ENCODE measurements at regions not wholly inside any gene's neighbourhood (a gene's known extent, or its start where the extent isn't known, plus 50 kb on each side); places are given as distances from the start of the nearest gene placed in this dataset.

DNA sequence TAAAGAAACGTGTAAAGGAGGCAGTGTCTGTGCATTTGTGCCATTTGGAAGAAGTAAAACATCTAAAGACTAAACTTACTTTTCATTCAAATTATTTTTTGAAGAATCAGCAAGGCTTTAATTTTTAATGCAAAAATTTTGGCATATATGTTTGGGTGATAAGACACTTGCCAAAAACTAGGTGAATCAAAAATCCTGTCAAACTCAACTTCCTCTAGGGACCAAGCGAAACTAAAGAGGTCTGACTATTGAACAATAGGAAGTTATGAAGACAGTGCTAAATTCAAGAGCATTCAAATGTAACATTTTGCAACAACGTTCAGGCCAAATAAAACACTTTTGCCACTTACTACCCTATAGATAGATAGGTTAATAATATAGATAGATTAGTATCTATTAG is 306.1 kb downstream of the NOL4 start:
- Histone ChIP-seq H3K27ac (ENCODE audit: low read length) (no peak overlapping the region), H3K4me1 (ENCODE audit: control insufficient read depth, insufficient read depth, low read length) (no peaks in the 10 kb centered on the region), H3K36me3 (ENCODE audit: control insufficient read depth, insufficient read depth, low read length) (no peaks in the 10 kb centered on the region), H3K27me3 (ENCODE audit: control insufficient read depth, insufficient read depth, low read length) (no peaks in the 10 kb centered on the region), H3K9me3 (ENCODE audit: control insufficient read depth, insufficient read depth, low read depth, low read length) (no peaks in the 10 kb centered on the region), H3K4me3 (ENCODE audit: low read depth in 2 of 2, low read length in 2 of 2) (no peak overlapping the region)
- no TSS peak for BruUV-seq (replicated peaks)
- POLR2A ChIA-PET, result no interaction called here
- in situ Hi-C loops (cut with HindIII; ENCODE audit: low pct_unique_long_range_greater_than_20kb, low sequenced_read_pairs), result no loop called here
- ATAC-seq (no peak), DNase-seq (ENCODE audit: low read depth, low spot score) (no peak)
- CTCF ChIA-PET, result no interaction called here
- intact Hi-C loops (cut with micrococcal nuclease; ENCODE audit: unreplicated experiment), result no loop called here
- no peak for TF ChIP-seq POLR2AphosphoS5 (IDR thresholded peaks at IDR 0.05; ENCODE audit: low read depth, low read length)
- no peak for TF ChIP-seq TCF7L2 (IDR thresholded peaks at IDR 0.05; ENCODE audit: low read depth, low read length)
- TF ChIP-seq SIN3A (IDR thresholded peaks at IDR 0.05; ENCODE audit: borderline replicate concordance, insufficient read depth, low read depth, low read length), result no peak
- no peak for TF ChIP-seq REST (IDR thresholded peaks at IDR 0.05; ENCODE audit: insufficient read depth in 1 of 2, low read depth in 2 of 2, low read length in 1 of 2)
- TF ChIP-seq, protein P1, sequence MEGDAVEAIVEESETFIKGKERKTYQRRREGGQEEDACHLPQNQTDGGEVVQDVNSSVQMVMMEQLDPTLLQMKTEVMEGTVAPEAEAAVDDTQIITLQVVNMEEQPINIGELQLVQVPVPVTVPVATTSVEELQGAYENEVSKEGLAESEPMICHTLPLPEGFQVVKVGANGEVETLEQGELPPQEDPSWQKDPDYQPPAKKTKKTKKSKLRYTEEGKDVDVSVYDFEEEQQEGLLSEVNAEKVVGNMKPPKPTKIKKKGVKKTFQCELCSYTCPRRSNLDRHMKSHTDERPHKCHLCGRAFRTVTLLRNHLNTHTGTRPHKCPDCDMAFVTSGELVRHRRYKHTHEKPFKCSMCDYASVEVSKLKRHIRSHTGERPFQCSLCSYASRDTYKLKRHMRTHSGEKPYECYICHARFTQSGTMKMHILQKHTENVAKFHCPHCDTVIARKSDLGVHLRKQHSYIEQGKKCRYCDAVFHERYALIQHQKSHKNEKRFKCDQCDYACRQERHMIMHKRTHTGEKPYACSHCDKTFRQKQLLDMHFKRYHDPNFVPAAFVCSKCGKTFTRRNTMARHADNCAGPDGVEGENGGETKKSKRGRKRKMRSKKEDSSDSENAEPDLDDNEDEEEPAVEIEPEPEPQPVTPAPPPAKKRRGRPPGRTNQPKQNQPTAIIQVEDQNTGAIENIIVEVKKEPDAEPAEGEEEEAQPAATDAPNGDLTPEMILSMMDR (IDR thresholded peaks at IDR 0.05), result no peak

- Histone ChIP-seq H3K36me3 (ENCODE audit: control insufficient read depth, insufficient read depth, low read length) (no peaks in the 10 kb centered on the region), H3K4me1 (ENCODE audit: control insufficient read depth, insufficient read depth, low read length) (no peaks in the 10 kb centered on the region), H3K27me3 (ENCODE audit: control insufficient read depth, insufficient read depth, low read length) (no peaks in the 10 kb centered on the region), H3K27ac (ENCODE audit: low read length) (no peak overlapping the region), H3K4me3 (ENCODE audit: low read depth in 2 of 2, low read length in 2 of 2) (no peak overlapping the region), H3K9me3 (ENCODE audit: control insufficient read depth, insufficient read depth, low read depth, low read length) (no peaks in the 10 kb centered on the region; the same call in 1 of the 2 replicates)
- BruUV-seq (replicated peaks), result no TSS peak
- intact Hi-C loops (cut with micrococcal nuclease; ENCODE audit: unreplicated experiment), result no loop called here
- ChIA-PET POLR2A (no interaction called here), CTCF (no interaction called here)
- DNase-seq (ENCODE audit: low read depth, low spot score), result no peak
- TF ChIP-seq, protein P1 (IDR thresholded peaks at IDR 0.05), result no peak
- ATAC-seq, result no peak
- in situ Hi-C loops (cut with HindIII; ENCODE audit: low pct_unique_long_range_greater_than_20kb, low sequenced_read_pairs), result no loop called here
Observed at GRCh38 chr18:33916200-33916599, 308.5 kb downstream of the NOL4 start.

DNA sequence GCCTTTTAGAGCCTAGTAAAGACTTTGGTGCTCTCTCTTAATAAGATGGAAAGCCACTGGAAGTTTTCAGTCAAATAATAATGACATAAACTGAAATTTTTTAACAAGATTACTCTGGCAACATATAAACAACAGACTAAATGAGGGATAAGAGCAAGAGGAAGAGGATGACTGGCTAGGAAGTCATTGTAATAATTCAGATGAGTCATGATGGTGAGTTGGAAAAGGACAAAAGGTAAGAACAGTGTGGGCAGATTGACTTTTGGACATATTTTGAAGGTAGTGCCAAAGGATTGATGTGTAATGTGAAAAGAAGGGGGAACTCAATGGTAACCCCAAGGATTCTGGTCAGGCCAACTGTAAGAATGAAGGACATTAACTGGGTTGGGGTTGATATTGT is 310.3 kb downstream of the NOL4 start:
- TF ChIP-seq POLR2AphosphoS5 (IDR thresholded peaks at IDR 0.05; ENCODE audit: low read depth, low read length) (no peak), SIN3A (IDR thresholded peaks at IDR 0.05; ENCODE audit: borderline replicate concordance, insufficient read depth, low read depth, low read length) (no peak), REST (IDR thresholded peaks at IDR 0.05; ENCODE audit: insufficient read depth in 1 of 2, low read depth in 2 of 2, low read length in 1 of 2) (no peak), TCF7L2 (IDR thresholded peaks at IDR 0.05; ENCODE audit: low read depth, low read length) (no peak)
- TF ChIP-seq, protein P1 (IDR thresholded peaks at IDR 0.05), result no peak
- POLR2A ChIA-PET, result no interaction called here
- intact Hi-C loops (cut with micrococcal nuclease; ENCODE audit: unreplicated experiment), result no loop called here
- in situ Hi-C loops (cut with HindIII; ENCODE audit: low pct_unique_long_range_greater_than_20kb, low sequenced_read_pairs), result no loop called here
- Histone ChIP-seq H3K27ac (ENCODE audit: low read length) (no peak overlapping the region), H3K4me3 (ENCODE audit: low read depth in 2 of 2, low read length in 2 of 2) (no peak overlapping the region), H3K27me3 (ENCODE audit: control insufficient read depth, insufficient read depth, low read length) (no peaks in the 10 kb centered on the region), H3K4me1 (ENCODE audit: control insufficient read depth, insufficient read depth, low read length) (no peaks in the 10 kb centered on the region), H3K36me3 (ENCODE audit: control insufficient read depth, insufficient read depth, low read length) (no peaks in the 10 kb centered on the region), H3K9me3 (ENCODE audit: control insufficient read depth, insufficient read depth, low read depth, low read length) (no peaks in the 10 kb centered on the region; the same call in 1 of the 2 replicates)
- ATAC-seq (no peak), DNase-seq (ENCODE audit: low read depth, low spot score) (no peak)
- no TSS peak for BruUV-seq (replicated peaks)
- CTCF ChIA-PET, result no interaction called here
